ENCODE measurements at regions not wholly inside any gene's neighbourhood (a gene's known extent, or its start where the extent isn't known, plus 50 kb on each side); places are given as distances from the start of the nearest gene placed in this dataset.

GRCh38 chr9:89872913-89873707 lies 268.3 kb downstream of the GADD45G start:
- no peak overlapping the region for H2AFZ ChIP-seq (ENCODE audit: low read length)
- no peaks in the 10 kb centered on the region for H3K9me2 ChIP-seq (ENCODE audit: insufficient read depth, low read length)
- POLR2A ChIA-PET: no interaction called here
- no peaks in the 10 kb centered on the region for H3K9me3 ChIP-seq (ENCODE audit: low read length)
- intact Hi-C loops (cut with micrococcal nuclease; ENCODE audit: unreplicated experiment): no loop called here
- CTCF ChIA-PET (ENCODE audit: unreplicated experiment): no interaction called here
- H3K27ac ChIP-seq (ENCODE audit: low read depth, low read length, poor library complexity, severe bottlenecking): no peak overlapping the region
- no peaks in the 10 kb centered on the region for H3K36me3 ChIP-seq (ENCODE audit: insufficient read depth, low read length)
- no peaks in the 10 kb centered on the region for H3K79me2 ChIP-seq (ENCODE audit: insufficient read depth, low read depth, low read length)
- H3K4me2 ChIP-seq (ENCODE audit: low read length): no peak overlapping the region
- H4K20me1 ChIP-seq (ENCODE audit: insufficient read depth, low read length): no peaks in the 10 kb centered on the region
- no TSS peak for BruUV-seq (replicated peaks)
- no peak for DNase-seq (ENCODE audit: low spot score)
- H3K4me3 ChIP-seq (ENCODE audit: low read depth, low read length, poor library complexity, severe bottlenecking): no peak overlapping the region
- TF ChIP-seq CTCF (conservative IDR thresholded peaks at IDR 0.05; ENCODE audit: low read length) (no peak), EZH2phosphoT487 (IDR thresholded peaks at IDR 0.05; ENCODE audit: borderline replicate concordance, low read depth, low read length) (no peak)
- H3K4me1 ChIP-seq (ENCODE audit: insufficient read depth, low read length, poor library complexity, severe bottlenecking): no peaks in the 10 kb centered on the region

GRCh38 chr9:89873801-89874200 lies 269.0 kb downstream of the GADD45G start:
- no peaks in the 10 kb centered on the region for H3K9me3 ChIP-seq (ENCODE audit: low read length)

More at GRCh38 chr9:89873801-89874200, 269.0 kb downstream of the GADD45G start:
- no peak overlapping the region for H3K27ac ChIP-seq (ENCODE audit: low read depth, low read length, poor library complexity, severe bottlenecking)
- no peak overlapping the region for H3K4me2 ChIP-seq (ENCODE audit: low read length)
- H3K36me3 ChIP-seq (ENCODE audit: insufficient read depth, low read length): no peaks in the 10 kb centered on the region
- H3K79me2 ChIP-seq (ENCODE audit: insufficient read depth, low read depth, low read length): no peaks in the 10 kb centered on the region
- H3K4me1 ChIP-seq (ENCODE audit: insufficient read depth, low read length, poor library complexity, severe bottlenecking): no peaks in the 10 kb centered on the region
- no peak for DNase-seq (ENCODE audit: low spot score)
- BruUV-seq (replicated peaks): no TSS peak
- ChIA-PET CTCF (ENCODE audit: unreplicated experiment) (no interaction called here), POLR2A (no interaction called here)
- intact Hi-C loops (cut with micrococcal nuclease; ENCODE audit: unreplicated experiment): no loop called here
- no peak overlapping the region for H2AFZ ChIP-seq (ENCODE audit: low read length)
- H4K20me1 ChIP-seq (ENCODE audit: insufficient read depth, low read length): no peaks in the 10 kb centered on the region
- TF ChIP-seq EZH2phosphoT487 (IDR thresholded peaks at IDR 0.05; ENCODE audit: borderline replicate concordance, low read depth, low read length) (no peak), CTCF (conservative IDR thresholded peaks at IDR 0.05; ENCODE audit: low read length) (no peak)
- H3K9me2 ChIP-seq (ENCODE audit: insufficient read depth, low read length): no peaks in the 10 kb centered on the region
- H3K4me3 ChIP-seq (ENCODE audit: low read depth, low read length, poor library complexity, severe bottlenecking): no peak overlapping the region

Data from OCI-LY7 (cell line).